Transverse colon (tissue), 4 donors: ENCODE measurements at regions not wholly inside any gene's neighbourhood (a gene's known extent, or its start where the extent isn't known, plus 50 kb on each side); places are given as distances from the start of the nearest gene placed in this dataset.
"Not testable (repeated sequence)": the region's sequence is repeated elsewhere in the genome, so short reads cannot be mapped to it uniquely, and the experiment has no call there.

Experiments used
- DNase-seq: peaks from one replicate; pipeline ENCODE4 v3.0.0-alpha.2; 2019
- H3K27ac ChIP-seq, 4 donors: fragments of 200-600 bp; sonication (generic); 2 replicates each; pipeline ENCODE4 v1.5.1; 2016 to 2018; ENCODE audit warnings: inconsistent platforms in 4 of 4
- H3K27me3 ChIP-seq: fragments of 200-600 bp; sonication (generic); 2 replicates; pipeline ENCODE4 v1.5.1; 2017; ENCODE audit warnings: inconsistent platforms
- H3K36me3 ChIP-seq, 4 donors: fragments of 200-600 bp; sonication (generic); 2 replicates each; pipeline ENCODE4 v1.5.1; 2017 to 2019; ENCODE audit warnings: inconsistent platforms in 4 of 4
- H3K4me1 ChIP-seq, 4 donors: fragments of 200-600 bp; sonication (generic); 2 replicates each; pipeline ENCODE4 v1.5.1; 2017 to 2020; ENCODE audit warnings: inconsistent platforms in 4 of 4
- H3K4me3 ChIP-seq, 4 donors: fragments of 200-600 bp; sonication (generic); 1 replicate in 1 of 4; 2 replicates in 3 of 4; pipeline versions ENCODE4 v1.5.1 to v1.6.1; 2017 to 2019; ENCODE audit warnings: inconsistent platforms in 4 of 4
- H3K9me3 ChIP-seq, 2 donors: fragments of 200-600 bp; sonication (generic); 2 replicates each; pipeline ENCODE4 v1.5.1; 2017 to 2019; ENCODE audit warnings: inconsistent platforms in 2 of 2
- EP300 ChIP-seq: sonication (generic); formaldehyde crosslinking; IDR thresholded peaks from one replicate; pipeline ENCODE4 v1.6.1; 2017; ENCODE audit warnings: antibody characterized with exemption, low read depth
- POLR2A ChIP-seq: fragments of 450-650 bp; IDR thresholded peaks from one replicate; pipeline ENCODE4 v1.6.1; 2016; ENCODE audit warnings: antibody characterized with exemption, mild to moderate bottlenecking, moderate library complexity
- POLR2AphosphoS5 ChIP-seq, 3 donors: sonication (generic); formaldehyde crosslinking; IDR thresholded peaks; one replicate each; pipeline ENCODE4 v1.6.1; 2016; ENCODE audit warnings: antibody characterized with exemption in 3 of 3
- whole genome bisulfite sequencing, 2 donors: methylation state at CpG; one replicate each; pipeline ENCODE4 v1.1.5; 2018; ENCODE audit warnings: low coverage in 1 of 2; 5-methylcytosine and 5-hydroxymethylcytosine counted together
- in situ Hi-C, 4 donors: fragments of 200-750 bp; cut with MboI; loops; one replicate each; pipeline versions ENCODE4 v1.15.0 to v1.15.1; 2017; ENCODE audit warnings: low sequenced_read_pairs in 3 of 4, low pct_ligation_motif_present in 1 of 4, low pct_unique_long_range_greater_than_20kb in 1 of 4
- intact Hi-C: fragments of 100-400 bp; cut with DNase I; formaldehyde crosslinking; loops from one replicate; pipeline ENCODE4 v1.15.1; 2023; ENCODE audit warnings: low total_unique reads
- TF ChIP-seq, protein P1 (sequence below), 5 experiments: fragments of 200-600 bp in 3 of 5; fragments of 450-650 bp in 2 of 5; sonication (generic) in 3 of 5; IDR thresholded peaks; 1 replicate in 2 of 5; 2 replicates in 3 of 5; pipeline ENCODE4 v1.5.1; 2016 to 2017; ENCODE audit warnings: antibody characterized with exemption in 5 of 5, inconsistent platforms in 3 of 5, mild to moderate bottlenecking in 2 of 5, moderate library complexity in 1 of 5

GRCh38 chr12:38424436-38424835, 107.9 kb downstream of the ALG10B start:
- DNase-seq, result no peak
- peaks cover 0 to 4% of the 10 kb centered on the region in 2 donors for H3K9me3 ChIP-seq
- H3K4me1 ChIP-seq, result no peaks in the 10 kb centered on the region
- WGBS, 2 donors, result 100% methylated on average over 1 of the region's 1 CpG; no CpG with 5 or more reads in 1 of the 2 donors
- no peaks in the 10 kb centered on the region for H3K36me3 ChIP-seq
- H3K4me3 ChIP-seq, result no peak overlapping the region
- in situ Hi-C loops, result no loop called here
- H3K27ac ChIP-seq, result no peak overlapping the region
- intact Hi-C loops, result loop anchor here (5.0 kb wide), 1 partner anchor 527 kb away; no protein-coding TSS in a partner anchor
- TF ChIP-seq POLR2A, result no peak
- no peak for TF ChIP-seq EP300
- TF ChIP-seq POLR2AphosphoS5 (IDR thresholded peaks at IDR 0.05), result no peak
- TF ChIP-seq, protein P1, sequence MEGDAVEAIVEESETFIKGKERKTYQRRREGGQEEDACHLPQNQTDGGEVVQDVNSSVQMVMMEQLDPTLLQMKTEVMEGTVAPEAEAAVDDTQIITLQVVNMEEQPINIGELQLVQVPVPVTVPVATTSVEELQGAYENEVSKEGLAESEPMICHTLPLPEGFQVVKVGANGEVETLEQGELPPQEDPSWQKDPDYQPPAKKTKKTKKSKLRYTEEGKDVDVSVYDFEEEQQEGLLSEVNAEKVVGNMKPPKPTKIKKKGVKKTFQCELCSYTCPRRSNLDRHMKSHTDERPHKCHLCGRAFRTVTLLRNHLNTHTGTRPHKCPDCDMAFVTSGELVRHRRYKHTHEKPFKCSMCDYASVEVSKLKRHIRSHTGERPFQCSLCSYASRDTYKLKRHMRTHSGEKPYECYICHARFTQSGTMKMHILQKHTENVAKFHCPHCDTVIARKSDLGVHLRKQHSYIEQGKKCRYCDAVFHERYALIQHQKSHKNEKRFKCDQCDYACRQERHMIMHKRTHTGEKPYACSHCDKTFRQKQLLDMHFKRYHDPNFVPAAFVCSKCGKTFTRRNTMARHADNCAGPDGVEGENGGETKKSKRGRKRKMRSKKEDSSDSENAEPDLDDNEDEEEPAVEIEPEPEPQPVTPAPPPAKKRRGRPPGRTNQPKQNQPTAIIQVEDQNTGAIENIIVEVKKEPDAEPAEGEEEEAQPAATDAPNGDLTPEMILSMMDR (IDR thresholded peaks at IDR 0.05), result no peak
- no peaks in the 10 kb centered on the region for H3K27me3 ChIP-seq

DNA sequence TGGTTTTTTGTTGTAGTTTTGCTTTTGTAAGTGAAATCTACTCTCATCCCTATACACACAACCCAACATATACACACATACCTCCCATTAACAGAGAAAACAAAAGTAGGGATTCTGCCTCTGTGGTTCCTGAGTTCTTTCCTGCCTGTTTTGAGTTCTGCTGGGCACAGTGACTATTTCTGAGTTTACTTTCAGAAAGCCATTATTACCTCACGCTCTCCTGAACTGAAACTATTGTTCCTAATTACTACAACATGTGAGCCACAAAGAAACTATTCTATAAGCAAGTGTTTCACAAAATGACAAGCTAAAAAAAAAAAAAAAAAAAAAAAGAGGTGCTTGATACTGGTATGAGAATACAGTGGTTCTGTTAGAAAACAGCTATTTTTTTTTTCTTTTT, 110.9 kb downstream of the ALG10B start:
- Histone ChIP-seq H3K27ac (no peak overlapping the region), H3K9me3 (no peaks in the 10 kb centered on the region), H3K4me3 (no peak overlapping the region), H3K27me3 (no peaks in the 10 kb centered on the region), H3K4me1 (no peaks in the 10 kb centered on the region), H3K36me3 (no peaks in the 10 kb centered on the region)
- in situ Hi-C loops, result no loop called here
- no peak for TF ChIP-seq POLR2A
- TF ChIP-seq, protein P1 (IDR thresholded peaks at IDR 0.05), result no peak
- TF ChIP-seq POLR2AphosphoS5 (IDR thresholded peaks at IDR 0.05), result no peak
- TF ChIP-seq EP300, result no peak
- DNase-seq, result no peak
- intact Hi-C loops, result no loop called here
- WGBS, 2 donors, result 50 to 52% methylated on average over 1 of the region's 1 CpG

GRCh38 chr12:38431921-38432320, 115.3 kb downstream of the ALG10B start:
- H3K36me3 ChIP-seq, result no peaks in the 10 kb centered on the region
- H3K9me3 ChIP-seq, result no peaks in the 10 kb centered on the region
- no peak overlapping the region for H3K27ac ChIP-seq
- intact Hi-C loops, result no loop called here
- WGBS, 2 donors, result 25 to 40% methylated on average over 1 of the region's 1 CpG
- no peak overlapping the region for H3K4me3 ChIP-seq
- H3K4me1 ChIP-seq, result no peaks in the 10 kb centered on the region
- in situ Hi-C loops, result no loop called here
- no peaks in the 10 kb centered on the region for H3K27me3 ChIP-seq
- TF ChIP-seq, protein P1 (IDR thresholded peaks at IDR 0.05), result no peak
- TF ChIP-seq EP300 (no peak), POLR2AphosphoS5 (IDR thresholded peaks at IDR 0.05) (no peak), POLR2A (no peak)
- DNase-seq, result no peak

- 47 to 87% methylated on average over 3 to 17 of the region's 20 CpGs for WGBS, 2 donors
- intact Hi-C loops, H3K4me1 ChIP-seq, in situ Hi-C loops, H3K27ac ChIP-seq, DNase-seq, H3K9me3 ChIP-seq, H3K4me3 ChIP-seq, H3K36me3 ChIP-seq, H3K27me3 ChIP-seq: not testable (repeated sequence)
Observed at GRCh38 chr12:38441871-38442281, 125.3 kb downstream of the ALG10B start.

DNA sequence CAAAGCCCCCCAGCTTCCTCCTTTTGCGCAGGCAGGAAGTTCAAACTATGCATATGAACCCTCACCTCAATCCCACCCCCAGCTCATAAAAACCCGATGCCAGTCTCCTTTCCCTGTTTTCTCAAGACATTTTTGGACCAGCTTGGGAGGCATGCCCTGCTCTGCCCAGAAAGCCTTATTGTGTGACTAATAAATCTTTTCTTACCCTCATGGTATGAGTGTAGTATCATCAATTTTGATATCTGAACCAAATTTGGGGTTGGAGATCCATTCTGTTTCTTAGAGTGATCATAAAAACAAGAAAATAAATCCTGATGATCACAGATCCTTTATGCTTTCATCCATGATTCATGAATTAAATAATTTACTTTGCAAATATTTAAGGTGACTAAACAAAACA, 128.5 kb downstream of the ALG10B start:
- no peak for DNase-seq
- Histone ChIP-seq H3K4me1 (no peaks in the 10 kb centered on the region), H3K27ac (no peak overlapping the region), H3K4me3 (no peak overlapping the region), H3K36me3 (no peaks in the 10 kb centered on the region), H3K9me3 (no peaks in the 10 kb centered on the region), H3K27me3 (no peaks in the 10 kb centered on the region)
- TF ChIP-seq POLR2AphosphoS5 (IDR thresholded peaks at IDR 0.05) (no peak), EP300 (no peak), POLR2A (no peak)
- TF ChIP-seq, protein P1 (IDR thresholded peaks at IDR 0.05), result no peak
- intact Hi-C loops, result no loop called here
- 68 to 71% methylated on average over 1 to 2 of the region's 2 CpGs for WGBS, 2 donors
- in situ Hi-C loops, result no loop called here
